WTC11 (cell line): ENCODE measurements at regions not wholly inside any gene's neighbourhood (a gene's known extent, or its start where the extent isn't known, plus 50 kb on each side); places are given as distances from the start of the nearest gene placed in this dataset.

Experiments used
- ATAC-seq: fragments of 200-7000 bp; cut with Tn5 transposase; 2 replicates; pipeline ENCODE4 v1.10.0; 2021; ENCODE audit warnings: mild to moderate bottlenecking, moderate library complexity
- CTCF ChIA-PET: fragments of 300-600 bp; sonication (Branson Sonifier 250); formaldehyde crosslinking; loops from one replicate; lab custom pipeline; 2021; ENCODE audit warnings: antibody characterized with exemption; lab: Charles Lee
- POLR2A ChIA-PET: fragments of 350-600 bp; sonication (Branson Sonifier 250); formaldehyde crosslinking; loops from one replicate; lab custom pipeline; 2021; ENCODE audit warnings: antibody characterized with exemption; lab: Charles Lee
- DNase-seq: peaks from one replicate; pipeline ENCODE4 v3.0.0; 2021; ENCODE audit warnings: low spot score
- H3K27ac Mint-ChIP-seq: 2 replicates; pipeline ENCODE4 v1.8.0; 2021; ENCODE audit warnings: mixed read lengths
- H3K27me3 Mint-ChIP-seq: 2 replicates; pipeline ENCODE4 v1.8.0; 2021; ENCODE audit warnings: low read depth, mild to moderate bottlenecking, moderate library complexity, mixed read lengths
- H3K36me3 Mint-ChIP-seq: 2 replicates; pipeline ENCODE4 v1.8.0; 2021; ENCODE audit warnings: mixed read lengths
- H3K4me1 Mint-ChIP-seq: 2 replicates; pipeline ENCODE4 v1.8.0; 2022; ENCODE audit warnings: mixed read lengths
- H3K4me3 Mint-ChIP-seq: 2 replicates; pipeline ENCODE4 v1.8.0; 2021; ENCODE audit warnings: mild to moderate bottlenecking, moderate library complexity, mixed read lengths
- H3K9me3 Mint-ChIP-seq: 2 replicates; pipeline ENCODE4 v1.8.0; 2021; ENCODE audit warnings: mixed read lengths
- ATF1 ChIP-seq: sonication (generic); formaldehyde crosslinking; IDR thresholded peaks from 2 replicates; pipeline ENCODE4 v1.8.1; 2023; ENCODE audit warnings: mild to moderate bottlenecking, moderate library complexity, missing genetic modification reagents
- CREM ChIP-seq: sonication (generic); formaldehyde crosslinking; IDR thresholded peaks from 2 replicates; pipeline ENCODE4 v1.8.1; 2022; ENCODE audit warnings: mild to moderate bottlenecking, missing genetic modification reagents, moderate library complexity
- ELF4 ChIP-seq: sonication (generic); formaldehyde crosslinking; IDR thresholded peaks from 2 replicates; pipeline ENCODE4 v1.8.1; 2022; ENCODE audit warnings: low read depth, mild to moderate bottlenecking, moderate library complexity, missing genetic modification reagents
- ESRRA ChIP-seq: sonication (generic); formaldehyde crosslinking; IDR thresholded peaks from 2 replicates; pipeline ENCODE4 v1.8.1; 2022; ENCODE audit warnings: mild to moderate bottlenecking, missing genetic modification reagents, borderline replicate concordance
- GABPB1 ChIP-seq: sonication (generic); formaldehyde crosslinking; IDR thresholded peaks from 2 replicates; pipeline ENCODE4 v1.8.1; 2023; ENCODE audit warnings: mild to moderate bottlenecking, missing genetic modification reagents
- JUN ChIP-seq: sonication (generic); formaldehyde crosslinking; IDR thresholded peaks from 2 replicates; pipeline ENCODE4 v1.8.0; 2023; ENCODE audit warnings: mild to moderate bottlenecking, missing genetic modification reagents
- MXD4 ChIP-seq: fragments of 250-450 bp; sonication (Bioruptor Pico); IDR thresholded peaks from 2 replicates; pipeline ENCODE4 v1.8.0; 2021; ENCODE audit warnings: mild to moderate bottlenecking, moderate library complexity, borderline replicate concordance
- MYBL2 ChIP-seq: sonication (generic); formaldehyde crosslinking; IDR thresholded peaks from 2 replicates; pipeline ENCODE4 v1.8.1; 2023; ENCODE audit warnings: mild to moderate bottlenecking, moderate library complexity, missing genetic modification reagents
- OVOL2 ChIP-seq: fragments of 250-450 bp; sonication (Bioruptor Pico); IDR thresholded peaks from 2 replicates; pipeline ENCODE4 v1.9.0; 2021; ENCODE audit warnings: mild to moderate bottlenecking, borderline replicate concordance
- ZNF121 ChIP-seq: sonication (generic); formaldehyde crosslinking; IDR thresholded peaks from 2 replicates; pipeline ENCODE4 v1.8.0; 2023; ENCODE audit warnings: missing genetic modification reagents
- ZNF232 ChIP-seq: sonication (generic); formaldehyde crosslinking; IDR thresholded peaks from 2 replicates; pipeline ENCODE4 v1.8.0; 2022; ENCODE audit warnings: mild to moderate bottlenecking, missing genetic modification reagents
- ZNF416 ChIP-seq: fragments of 250-450 bp; sonication (Bioruptor Pico); IDR thresholded peaks from 2 replicates; pipeline ENCODE4 v1.9.0; 2021; ENCODE audit warnings: mild to moderate bottlenecking, inconsistent platforms
- TF ChIP-seq, protein P1 (sequence below): sonication (generic); formaldehyde crosslinking; IDR thresholded peaks from 2 replicates; pipeline ENCODE4 v1.8.0; 2022; ENCODE audit warnings: mild to moderate bottlenecking, missing genetic modification reagents
- TF ChIP-seq, protein P2 (sequence below): sonication (generic); formaldehyde crosslinking; IDR thresholded peaks from 2 replicates; pipeline ENCODE4 v1.8.0; 2022; ENCODE audit warnings: mild to moderate bottlenecking, missing genetic modification reagents
- TF ChIP-seq, protein P3 (sequence below): sonication (generic); formaldehyde crosslinking; IDR thresholded peaks from 2 replicates; pipeline ENCODE4 v1.8.1; 2023; ENCODE audit warnings: mild to moderate bottlenecking, missing genetic modification reagents, moderate library complexity
- TF ChIP-seq, protein P4 (sequence below): sonication (generic); formaldehyde crosslinking; IDR thresholded peaks from 2 replicates; pipeline ENCODE4 v1.8.0; 2023; ENCODE audit warnings: mild to moderate bottlenecking, missing genetic modification reagents
- TF ChIP-seq, protein P5 (sequence below): sonication (generic); formaldehyde crosslinking; IDR thresholded peaks from 2 replicates; pipeline ENCODE4 v1.8.1; 2023; ENCODE audit warnings: mild to moderate bottlenecking, missing genetic modification reagents
- TF ChIP-seq, protein P6 (sequence below): sonication (generic); formaldehyde crosslinking; conservative IDR thresholded peaks from 2 replicates; pipeline ENCODE4 v1.8.1; 2022; ENCODE audit warnings: mild to moderate bottlenecking, missing genetic modification reagents
- TF ChIP-seq, protein P7 (sequence below): sonication (generic); formaldehyde crosslinking; IDR thresholded peaks from 2 replicates; pipeline ENCODE4 v1.8.1; 2022; ENCODE audit warnings: mild to moderate bottlenecking, missing genetic modification reagents, moderate library complexity, borderline replicate concordance
- TF ChIP-seq, protein P8 (sequence below): sonication (generic); formaldehyde crosslinking; IDR thresholded peaks from 2 replicates; pipeline ENCODE4 v1.8.0; 2022; ENCODE audit warnings: missing genetic modification reagents
- TF ChIP-seq, protein P9 (sequence below): fragments of 250-450 bp; sonication (Bioruptor Pico); IDR thresholded peaks from 2 replicates; pipeline ENCODE4 v1.9.0; 2021; ENCODE audit warnings: moderate library complexity, mild to moderate bottlenecking, inconsistent platforms, borderline replicate concordance

DNA sequence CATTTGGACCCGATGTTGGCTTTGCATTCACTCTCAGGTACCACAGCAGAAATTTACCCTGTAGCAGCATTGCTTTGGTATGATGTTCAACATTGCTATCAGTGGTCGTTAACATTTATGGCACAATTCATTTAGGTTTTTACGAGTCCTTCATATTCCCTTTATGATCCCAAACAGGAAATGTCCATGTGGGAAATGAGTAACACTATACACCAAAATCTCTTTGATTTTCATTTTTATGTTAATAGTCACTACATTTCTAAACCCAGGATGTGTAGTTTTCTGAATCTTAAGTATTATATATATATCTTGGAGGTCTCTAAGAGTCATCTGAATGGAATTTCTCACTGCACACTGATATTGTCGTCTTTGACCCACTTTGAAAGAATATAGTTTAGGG, 78.5 kb upstream of the RBMS3 start:
- TF ChIP-seq, protein P1, sequence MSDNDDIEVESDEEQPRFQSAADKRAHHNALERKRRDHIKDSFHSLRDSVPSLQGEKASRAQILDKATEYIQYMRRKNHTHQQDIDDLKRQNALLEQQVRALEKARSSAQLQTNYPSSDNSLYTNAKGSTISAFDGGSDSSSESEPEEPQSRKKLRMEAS (CRISPR knock-in tag), result no peak
- TF ChIP-seq MXD4 (CRISPR knock-in tag) (no peak), ZNF232 (no peak)
- TF ChIP-seq, protein P2, sequence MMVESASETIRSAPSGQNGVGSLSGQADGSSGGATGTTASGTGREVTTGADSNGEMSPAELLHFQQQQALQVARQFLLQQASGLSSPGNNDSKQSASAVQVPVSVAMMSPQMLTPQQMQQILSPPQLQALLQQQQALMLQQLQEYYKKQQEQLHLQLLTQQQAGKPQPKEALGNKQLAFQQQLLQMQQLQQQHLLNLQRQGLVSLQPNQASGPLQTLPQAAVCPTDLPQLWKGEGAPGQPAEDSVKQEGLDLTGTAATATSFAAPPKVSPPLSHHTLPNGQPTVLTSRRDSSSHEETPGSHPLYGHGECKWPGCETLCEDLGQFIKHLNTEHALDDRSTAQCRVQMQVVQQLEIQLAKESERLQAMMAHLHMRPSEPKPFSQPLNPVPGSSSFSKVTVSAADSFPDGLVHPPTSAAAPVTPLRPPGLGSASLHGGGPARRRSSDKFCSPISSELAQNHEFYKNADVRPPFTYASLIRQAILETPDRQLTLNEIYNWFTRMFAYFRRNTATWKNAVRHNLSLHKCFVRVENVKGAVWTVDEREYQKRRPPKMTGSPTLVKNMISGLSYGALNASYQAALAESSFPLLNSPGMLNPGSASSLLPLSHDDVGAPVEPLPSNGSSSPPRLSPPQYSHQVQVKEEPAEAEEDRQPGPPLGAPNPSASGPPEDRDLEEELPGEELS (CRISPR knock-in tag), result no peak
- ATAC-seq (no peak), DNase-seq (no peak)
- Mint-ChIP-seq H3K4me3 (no peak overlapping the region), H3K4me1 (no peaks in the 10 kb centered on the region), H3K27ac (no peak overlapping the region), H3K9me3 (no peaks in the 10 kb centered on the region), H3K27me3 (no peaks in the 10 kb centered on the region), H3K36me3 (no peaks in the 10 kb centered on the region)
- ChIA-PET CTCF (no interaction called here), POLR2A (no interaction called here)

DNA sequence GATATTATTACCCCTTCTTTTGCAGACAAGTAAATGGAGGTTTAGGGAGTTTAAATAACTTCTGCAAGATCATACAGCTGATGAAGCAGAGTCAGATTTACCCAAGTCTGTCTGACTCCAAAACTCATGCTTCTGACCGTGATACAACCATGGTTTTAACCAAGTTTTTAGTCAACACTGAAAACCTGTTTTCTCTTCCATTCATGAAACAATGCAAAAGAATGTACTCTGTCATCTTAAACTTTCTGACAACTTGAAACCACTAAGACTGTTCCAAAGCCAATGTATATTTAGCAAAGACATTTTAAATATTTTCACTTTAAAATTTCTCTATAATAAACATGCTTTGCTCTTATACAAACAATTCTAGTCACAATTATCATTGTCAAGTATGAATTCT, 77.0 kb upstream of the RBMS3 start:
- no peak overlapping the region for H3K4me3 Mint-ChIP-seq
- ATAC-seq, result no peak
- H3K4me1 Mint-ChIP-seq, result no peaks in the 10 kb centered on the region
- no peak overlapping the region for H3K27ac Mint-ChIP-seq
- no peak for DNase-seq
- H3K36me3 Mint-ChIP-seq, result no peaks in the 10 kb centered on the region
- H3K9me3 Mint-ChIP-seq, result no peaks in the 10 kb centered on the region
- ChIA-PET CTCF (no interaction called here), POLR2A (no interaction called here)
- no peaks in the 10 kb centered on the region for H3K27me3 Mint-ChIP-seq
- TF ChIP-seq, protein P3, sequence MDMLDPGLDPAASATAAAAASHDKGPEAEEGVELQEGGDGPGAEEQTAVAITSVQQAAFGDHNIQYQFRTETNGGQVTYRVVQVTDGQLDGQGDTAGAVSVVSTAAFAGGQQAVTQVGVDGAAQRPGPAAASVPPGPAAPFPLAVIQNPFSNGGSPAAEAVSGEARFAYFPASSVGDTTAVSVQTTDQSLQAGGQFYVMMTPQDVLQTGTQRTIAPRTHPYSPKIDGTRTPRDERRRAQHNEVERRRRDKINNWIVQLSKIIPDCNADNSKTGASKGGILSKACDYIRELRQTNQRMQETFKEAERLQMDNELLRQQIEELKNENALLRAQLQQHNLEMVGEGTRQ (CRISPR knock-in tag), result no peak
- TF ChIP-seq OVOL2 (CRISPR knock-in tag) (no peak), ATF1 (no peak), ZNF416 (CRISPR knock-in tag) (no peak), ESRRA (no peak), GABPB1 (CRISPR knock-in tag) (no peak), ELF4 (CRISPR knock-in tag) (no peak), ZNF121 (CRISPR knock-in tag) (no peak), JUN (CRISPR knock-in tag) (no peak), CREM (CRISPR knock-in tag) (no peak), MYBL2 (no peak)
- TF ChIP-seq, protein P4, sequence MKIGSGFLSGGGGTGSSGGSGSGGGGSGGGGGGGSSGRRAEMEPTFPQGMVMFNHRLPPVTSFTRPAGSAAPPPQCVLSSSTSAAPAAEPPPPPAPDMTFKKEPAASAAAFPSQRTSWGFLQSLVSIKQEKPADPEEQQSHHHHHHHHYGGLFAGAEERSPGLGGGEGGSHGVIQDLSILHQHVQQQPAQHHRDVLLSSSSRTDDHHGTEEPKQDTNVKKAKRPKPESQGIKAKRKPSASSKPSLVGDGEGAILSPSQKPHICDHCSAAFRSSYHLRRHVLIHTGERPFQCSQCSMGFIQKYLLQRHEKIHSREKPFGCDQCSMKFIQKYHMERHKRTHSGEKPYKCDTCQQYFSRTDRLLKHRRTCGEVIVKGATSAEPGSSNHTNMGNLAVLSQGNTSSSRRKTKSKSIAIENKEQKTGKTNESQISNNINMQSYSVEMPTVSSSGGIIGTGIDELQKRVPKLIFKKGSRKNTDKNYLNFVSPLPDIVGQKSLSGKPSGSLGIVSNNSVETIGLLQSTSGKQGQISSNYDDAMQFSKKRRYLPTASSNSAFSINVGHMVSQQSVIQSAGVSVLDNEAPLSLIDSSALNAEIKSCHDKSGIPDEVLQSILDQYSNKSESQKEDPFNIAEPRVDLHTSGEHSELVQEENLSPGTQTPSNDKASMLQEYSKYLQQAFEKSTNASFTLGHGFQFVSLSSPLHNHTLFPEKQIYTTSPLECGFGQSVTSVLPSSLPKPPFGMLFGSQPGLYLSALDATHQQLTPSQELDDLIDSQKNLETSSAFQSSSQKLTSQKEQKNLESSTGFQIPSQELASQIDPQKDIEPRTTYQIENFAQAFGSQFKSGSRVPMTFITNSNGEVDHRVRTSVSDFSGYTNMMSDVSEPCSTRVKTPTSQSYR (CRISPR knock-in tag), result no peak
- TF ChIP-seq, protein P5, sequence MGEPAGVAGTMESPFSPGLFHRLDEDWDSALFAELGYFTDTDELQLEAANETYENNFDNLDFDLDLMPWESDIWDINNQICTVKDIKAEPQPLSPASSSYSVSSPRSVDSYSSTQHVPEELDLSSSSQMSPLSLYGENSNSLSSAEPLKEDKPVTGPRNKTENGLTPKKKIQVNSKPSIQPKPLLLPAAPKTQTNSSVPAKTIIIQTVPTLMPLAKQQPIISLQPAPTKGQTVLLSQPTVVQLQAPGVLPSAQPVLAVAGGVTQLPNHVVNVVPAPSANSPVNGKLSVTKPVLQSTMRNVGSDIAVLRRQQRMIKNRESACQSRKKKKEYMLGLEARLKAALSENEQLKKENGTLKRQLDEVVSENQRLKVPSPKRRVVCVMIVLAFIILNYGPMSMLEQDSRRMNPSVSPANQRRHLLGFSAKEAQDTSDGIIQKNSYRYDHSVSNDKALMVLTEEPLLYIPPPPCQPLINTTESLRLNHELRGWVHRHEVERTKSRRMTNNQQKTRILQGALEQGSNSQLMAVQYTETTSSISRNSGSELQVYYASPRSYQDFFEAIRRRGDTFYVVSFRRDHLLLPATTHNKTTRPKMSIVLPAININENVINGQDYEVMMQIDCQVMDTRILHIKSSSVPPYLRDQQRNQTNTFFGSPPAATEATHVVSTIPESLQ (CRISPR knock-in tag), result no peak
- TF ChIP-seq, protein P6, sequence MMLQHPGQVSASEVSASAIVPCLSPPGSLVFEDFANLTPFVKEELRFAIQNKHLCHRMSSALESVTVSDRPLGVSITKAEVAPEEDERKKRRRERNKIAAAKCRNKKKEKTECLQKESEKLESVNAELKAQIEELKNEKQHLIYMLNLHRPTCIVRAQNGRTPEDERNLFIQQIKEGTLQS (CRISPR knock-in tag), result no peak
- TF ChIP-seq, protein P7, sequence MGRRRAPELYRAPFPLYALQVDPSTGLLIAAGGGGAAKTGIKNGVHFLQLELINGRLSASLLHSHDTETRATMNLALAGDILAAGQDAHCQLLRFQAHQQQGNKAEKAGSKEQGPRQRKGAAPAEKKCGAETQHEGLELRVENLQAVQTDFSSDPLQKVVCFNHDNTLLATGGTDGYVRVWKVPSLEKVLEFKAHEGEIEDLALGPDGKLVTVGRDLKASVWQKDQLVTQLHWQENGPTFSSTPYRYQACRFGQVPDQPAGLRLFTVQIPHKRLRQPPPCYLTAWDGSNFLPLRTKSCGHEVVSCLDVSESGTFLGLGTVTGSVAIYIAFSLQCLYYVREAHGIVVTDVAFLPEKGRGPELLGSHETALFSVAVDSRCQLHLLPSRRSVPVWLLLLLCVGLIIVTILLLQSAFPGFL (CRISPR knock-in tag), result no peak
- TF ChIP-seq, protein P8, sequence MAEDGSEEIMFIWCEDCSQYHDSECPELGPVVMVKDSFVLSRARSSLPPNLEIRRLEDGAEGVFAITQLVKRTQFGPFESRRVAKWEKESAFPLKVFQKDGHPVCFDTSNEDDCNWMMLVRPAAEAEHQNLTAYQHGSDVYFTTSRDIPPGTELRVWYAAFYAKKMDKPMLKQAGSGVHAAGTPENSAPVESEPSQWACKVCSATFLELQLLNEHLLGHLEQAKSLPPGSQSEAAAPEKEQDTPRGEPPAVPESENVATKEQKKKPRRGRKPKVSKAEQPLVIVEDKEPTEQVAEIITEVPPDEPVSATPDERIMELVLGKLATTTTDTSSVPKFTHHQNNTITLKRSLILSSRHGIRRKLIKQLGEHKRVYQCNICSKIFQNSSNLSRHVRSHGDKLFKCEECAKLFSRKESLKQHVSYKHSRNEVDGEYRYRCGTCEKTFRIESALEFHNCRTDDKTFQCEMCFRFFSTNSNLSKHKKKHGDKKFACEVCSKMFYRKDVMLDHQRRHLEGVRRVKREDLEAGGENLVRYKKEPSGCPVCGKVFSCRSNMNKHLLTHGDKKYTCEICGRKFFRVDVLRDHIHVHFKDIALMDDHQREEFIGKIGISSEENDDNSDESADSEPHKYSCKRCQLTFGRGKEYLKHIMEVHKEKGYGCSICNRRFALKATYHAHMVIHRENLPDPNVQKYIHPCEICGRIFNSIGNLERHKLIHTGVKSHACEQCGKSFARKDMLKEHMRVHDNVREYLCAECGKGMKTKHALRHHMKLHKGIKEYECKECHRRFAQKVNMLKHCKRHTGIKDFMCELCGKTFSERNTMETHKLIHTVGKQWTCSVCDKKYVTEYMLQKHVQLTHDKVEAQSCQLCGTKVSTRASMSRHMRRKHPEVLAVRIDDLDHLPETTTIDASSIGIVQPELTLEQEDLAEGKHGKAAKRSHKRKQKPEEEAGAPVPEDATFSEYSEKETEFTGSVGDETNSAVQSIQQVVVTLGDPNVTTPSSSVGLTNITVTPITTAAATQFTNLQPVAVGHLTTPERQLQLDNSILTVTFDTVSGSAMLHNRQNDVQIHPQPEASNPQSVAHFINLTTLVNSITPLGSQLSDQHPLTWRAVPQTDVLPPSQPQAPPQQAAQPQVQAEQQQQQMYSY (CRISPR knock-in tag), result no peak
- TF ChIP-seq, protein P9, sequence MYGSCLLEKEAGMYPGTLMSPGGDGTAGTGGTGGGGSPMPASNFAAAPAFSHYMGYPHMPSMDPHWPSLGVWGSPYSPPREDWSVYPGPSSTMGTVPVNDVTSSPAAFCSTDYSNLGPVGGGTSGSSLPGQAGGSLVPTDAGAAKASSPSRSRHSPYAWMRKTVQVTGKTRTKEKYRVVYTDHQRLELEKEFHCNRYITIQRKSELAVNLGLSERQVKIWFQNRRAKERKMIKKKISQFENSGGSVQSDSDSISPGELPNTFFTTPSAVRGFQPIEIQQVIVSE (CRISPR knock-in tag), result no peak
